HepG2 (cell line): ENCODE measurements at regions not wholly inside any gene's neighbourhood (a gene's known extent, or its start where the extent isn't known, plus 50 kb on each side); places are given as distances from the start of the nearest gene placed in this dataset.

Experiments
- ATAC-seq: fragments of 200-7000 bp; cut with Tn5 transposase; 3 replicates; pipeline ENCODE4 v1.9.1; 2020; ENCODE audit warnings: mild to moderate bottlenecking, moderate library complexity
- BruUV-seq: library from RNA; stranded (reverse); fragments of 400-500 nt; replicated peaks from 2 replicates; lab custom pipeline; 2021; lab: Mats Ljungman, UMichigan
- CTCF ChIA-PET: fragments of 300-600 bp; formaldehyde crosslinking; extraction: SDS; loops from one replicate; lab custom pipeline; 2021; ENCODE audit warnings: low total read pairs, inconsistent platforms, low intra/inter-chr PET ratio; lab: Yijun Ruan, JAX
- POLR2A ChIA-PET: fragments of 350-600 bp; sonication (Branson Sonifier 250); formaldehyde crosslinking; loops from one replicate; lab custom pipeline; 2020; ENCODE audit warnings: antibody characterized with exemption, inconsistent platforms; lab: Yijun Ruan, JAX
- DNase-seq: peaks from one replicate; pipeline ENCODE4 v3.0.0-alpha.2; 2015; ENCODE audit warnings: low spot score
- FAIRE-seq: peaks from 3 replicates; lab custom pipeline; 2011; peaks lifted over from hg19 to GRCh38; lab: Jason Lieb, UNC
- H2AFZ ChIP-seq: one replicate; pipeline ENCODE4 v1.6.1; 2011; ENCODE audit warnings: low read length, inconsistent platforms
- H3K27ac ChIP-seq: fragments of 300-600 bp; 3 replicates; pipeline ENCODE4 v1.8.0; 2011; ENCODE audit warnings: mixed run types, mild to moderate bottlenecking, mixed read lengths, low read length, inconsistent platforms; ENCODE audit not compliant: insufficient read depth; ENCODE audit errors: extremely low read length
- H3K27me3 ChIP-seq, 2 experiments: fragments of 200-600 bp in 1 of 2; 2 replicates in 1 of 2; 3 replicates in 1 of 2; pipeline versions ENCODE4 v1.6.0 to v1.8.0; 2011; ENCODE audit warnings: low read length in 2 of 2, mild to moderate bottlenecking in 2 of 2, moderate library complexity in 2 of 2, inconsistent platforms in 1 of 2; ENCODE audit not compliant: insufficient read depth in 2 of 2, control insufficient read depth in 1 of 2
- H3K36me3 ChIP-seq, 2 experiments: fragments of 200-600 bp in 1 of 2; replicated peaks in 1 of 2; 2 replicates in 1 of 2; 3 replicates in 1 of 2; pipeline versions ENCODE4 v1.5.1 to v1.8.0; 2011; ENCODE audit warnings: low read length in 2 of 2, inconsistent platforms in 1 of 2; ENCODE audit not compliant: insufficient read depth in 2 of 2, control insufficient read depth in 1 of 2
- H3K4me1 ChIP-seq: 2 replicates; pipeline ENCODE4 v1.5.1; 2012; ENCODE audit warnings: low read length, inconsistent platforms; ENCODE audit not compliant: insufficient read depth
- H3K4me2 ChIP-seq: 2 replicates; pipeline ENCODE4 v1.6.0; 2011; ENCODE audit warnings: low read depth, low read length, inconsistent platforms
- H3K4me3 ChIP-seq, 3 experiments: fragments of 200-600 bp in 1 of 3; sonication (generic), shearing (Covaris generic) in 1 of 3; replicated peaks in 1 of 3; 2 replicates each; pipeline ENCODE4 v1.5.1; 2011 to 2016; ENCODE audit warnings: low read length in 3 of 3, inconsistent platforms in 2 of 3, low read depth in 2 of 3, mild to moderate bottlenecking in 2 of 3, control low read depth in 1 of 3, mixed read lengths in 1 of 3; ENCODE audit not compliant: insufficient read depth in 1 of 3
- H3K79me2 ChIP-seq: one replicate; pipeline ENCODE4 v1.6.1; 2011; ENCODE audit warnings: low read length, inconsistent platforms; ENCODE audit not compliant: insufficient read depth
- H3K9ac ChIP-seq: 2 replicates; pipeline ENCODE4 v1.6.0; 2011; ENCODE audit warnings: mild to moderate bottlenecking, low read depth, low read length, inconsistent platforms; ENCODE audit not compliant: insufficient read depth
- H3K9me3 ChIP-seq: 2 replicates; pipeline ENCODE4 v1.5.1; 2012; ENCODE audit warnings: mild to moderate bottlenecking, low read length
- H4K20me1 ChIP-seq: 2 replicates; pipeline ENCODE4 v1.6.0; 2011; ENCODE audit warnings: inconsistent platforms, mild to moderate bottlenecking, low read length, moderate library complexity; ENCODE audit not compliant: insufficient read depth
- ATF6 ChIP-seq: sonication (generic); formaldehyde crosslinking; conservative IDR thresholded peaks from 2 replicates; pipeline ENCODE4 v1.4.0; 2020; ENCODE audit warnings: missing genetic modification reagents
- BHLHE40 ChIP-seq: IDR thresholded peaks from 2 replicates; pipeline ENCODE4 v1.6.1; 2011; ENCODE audit warnings: low read length, improper control_type of control experiment
- ELF4 ChIP-seq: sonication (generic); formaldehyde crosslinking; IDR thresholded peaks from 2 replicates; pipeline ENCODE4 v1.5.0; 2020; ENCODE audit warnings: missing genetic modification reagents, mild to moderate bottlenecking, moderate library complexity, borderline replicate concordance
- FOXP1 ChIP-seq, 2 experiments: fragments of 450-650 bp in 1 of 2; IDR thresholded peaks; 2 replicates each; pipeline ENCODE4 v1.6.1; 2017 to 2018; ENCODE audit warnings: antibody characterized with exemption in 1 of 2
- KDM1A ChIP-seq: IDR thresholded peaks from 2 replicates; pipeline ENCODE4 v1.6.1; 2016; ENCODE audit warnings: missing compliant biosample characterization
- KDM5A ChIP-seq: fragments of 200-600 bp; sonication (generic); IDR thresholded peaks from 2 replicates; pipeline ENCODE4 v1.7.0; 2018; ENCODE audit warnings: antibody characterized with exemption, mild to moderate bottlenecking, low read length, borderline replicate concordance
- NCOR1 ChIP-seq: fragments of 200-600 bp; sonication (generic); IDR thresholded peaks from 2 replicates; pipeline ENCODE4 v1.7.0; 2017; ENCODE audit warnings: antibody characterized with exemption, low read length, borderline replicate concordance
- SMAD9 ChIP-seq: sonication (generic); formaldehyde crosslinking; IDR thresholded peaks from 2 replicates; pipeline ENCODE4 v1.5.1; 2020; ENCODE audit warnings: mild to moderate bottlenecking, missing genetic modification reagents
- SYNCRIP ChIP-seq: fragments of 200-400 bp; formaldehyde crosslinking; IDR thresholded peaks from 2 replicates; pipeline ENCODE4 v1.6.1; 2018; ENCODE audit warnings: mild to moderate bottlenecking, low read depth, low read length; ENCODE audit not compliant: insufficient read depth
- TARDBP ChIP-seq: sonication (generic); formaldehyde crosslinking; IDR thresholded peaks from 2 replicates; pipeline ENCODE4 v1.8.0; 2022; ENCODE audit warnings: mild to moderate bottlenecking, missing genetic modification reagents
- XRCC5 ChIP-seq: fragments of 200-400 bp; formaldehyde crosslinking; optimal IDR thresholded peaks from 2 replicates; pipeline ENCODE3; 2017; ENCODE audit warnings: mild to moderate bottlenecking, low read length
- ZBTB3 ChIP-seq: sonication (generic); formaldehyde crosslinking; IDR thresholded peaks from 2 replicates; pipeline ENCODE4 v1.4.0; 2020; ENCODE audit warnings: low read depth, mild to moderate bottlenecking, moderate library complexity, missing genetic modification reagents, borderline replicate concordance
- ZNF33A ChIP-seq: sonication (generic); formaldehyde crosslinking; IDR thresholded peaks from 2 replicates; pipeline ENCODE4 v1.5.1; 2020; ENCODE audit warnings: missing genetic modification reagents, mild to moderate bottlenecking, moderate library complexity, borderline replicate concordance
- ZNF44 ChIP-seq: sonication (generic); formaldehyde crosslinking; IDR thresholded peaks from 2 replicates; pipeline ENCODE4 v1.5.1; 2020; ENCODE audit warnings: mild to moderate bottlenecking, missing genetic modification reagents
- ZNF678 ChIP-seq: sonication (generic); formaldehyde crosslinking; IDR thresholded peaks from 2 replicates; pipeline ENCODE4 v1.4.0; 2020; ENCODE audit warnings: mild to moderate bottlenecking, missing genetic modification reagents
- WGBS: methylation state at CpG from one replicate; pipeline ENCODE4 v1.1.6; 2017; ENCODE audit warnings: low lambda C conversion rate; 5-methylcytosine and 5-hydroxymethylcytosine counted together
- in situ Hi-C: cut with HindIII; loops from 2 replicates; pipeline ENCODE4 v1.10.0; 2017; ENCODE audit warnings: low pct_unique_long_range_greater_than_20kb; ENCODE audit not compliant: extremely low pct_ligation_motif_present
- intact Hi-C: fragments of 100-400 bp; cut with micrococcal nuclease; formaldehyde crosslinking; loops from one replicate; pipeline ENCODE4 v1.10.0; 2022; ENCODE audit not compliant: unreplicated experiment
- TF ChIP-seq, protein P1 (sequence below): sonication (generic); formaldehyde crosslinking; IDR thresholded peaks from 2 replicates; pipeline ENCODE4 v1.4.0; 2020; ENCODE audit warnings: mild to moderate bottlenecking, missing genetic modification reagents
- TF ChIP-seq, protein P2 (sequence below): IDR thresholded peaks from 2 replicates; pipeline ENCODE4 v1.6.1; 2016; ENCODE audit warnings: low read depth, control low read depth

GRCh38 chr5:6873359-6873758 is 160.1 kb downstream of the TENT4A start (continued):
- TF ChIP-seq, protein P1, sequence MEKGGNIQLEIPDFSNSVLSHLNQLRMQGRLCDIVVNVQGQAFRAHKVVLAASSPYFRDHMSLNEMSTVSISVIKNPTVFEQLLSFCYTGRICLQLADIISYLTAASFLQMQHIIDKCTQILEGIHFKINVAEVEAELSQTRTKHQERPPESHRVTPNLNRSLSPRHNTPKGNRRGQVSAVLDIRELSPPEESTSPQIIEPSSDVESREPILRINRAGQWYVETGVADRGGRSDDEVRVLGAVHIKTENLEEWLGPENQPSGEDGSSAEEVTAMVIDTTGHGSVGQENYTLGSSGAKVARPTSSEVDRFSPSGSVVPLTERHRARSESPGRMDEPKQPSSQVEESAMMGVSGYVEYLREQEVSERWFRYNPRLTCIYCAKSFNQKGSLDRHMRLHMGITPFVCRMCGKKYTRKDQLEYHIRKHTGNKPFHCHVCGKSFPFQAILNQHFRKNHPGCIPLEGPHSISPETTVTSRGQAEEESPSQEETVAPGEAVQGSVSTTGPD (CRISPR knock-in tag): no peak
- TF ChIP-seq FOXP1 (IDR thresholded peaks at IDR 0.05) (no peak), FOXP1 (CRISPR knock-in tag; IDR thresholded peaks at IDR 0.05) (0 out of 2 replicates have a peak, but pooled peaks have one; percentile 41), NCOR1 (0 out of 2 replicates have a peak, but pooled peaks have one; percentile 24), BHLHE40 (peak; percentile 44; the same call in 1 of the 2 replicates)

- H3K9me3 ChIP-seq: no peaks in the 10 kb centered on the region
- BruUV-seq: no TSS peak
- in situ Hi-C loops: no loop called here
- FAIRE-seq (no peak), ATAC-seq (no peak), DNase-seq (no peak)
- 64% methylated on average over 5 of the region's 6 CpGs for WGBS
- no peak overlapping the region for H3K9ac ChIP-seq
- H4K20me1 ChIP-seq: no peaks in the 10 kb centered on the region
- no peak overlapping the region for H2AFZ ChIP-seq
- ChIA-PET POLR2A (no interaction called here), CTCF (no interaction called here)
- H3K36me3 ChIP-seq: no peaks in the 10 kb centered on the region
- no peaks in the 10 kb centered on the region for H3K79me2 ChIP-seq
- intact Hi-C loops: no loop called here
- no peaks in the 10 kb centered on the region; a peak in 1 of 5 replicates for H3K27me3 ChIP-seq
- H3K4me1 ChIP-seq: peaks cover 25% of the 10 kb centered on the region
- no peak overlapping the region for H3K27ac ChIP-seq
- no peak overlapping the region for H3K4me2 ChIP-seq
- no peak overlapping the region for H3K4me3 ChIP-seq
- no peak for TF ChIP-seq ZBTB3 (CRISPR knock-in tag)
- TF ChIP-seq TARDBP (CRISPR knock-in tag): no peak
- no peak for TF ChIP-seq ZNF33A
- TF ChIP-seq ELF4 (CRISPR knock-in tag): no peak
- TF ChIP-seq ZNF678: no peak
- TF ChIP-seq SYNCRIP: no peak
- no peak for TF ChIP-seq KDM5A
- no peak for TF ChIP-seq KDM1A (CRISPR knock-in tag)
- TF ChIP-seq, protein P2, sequence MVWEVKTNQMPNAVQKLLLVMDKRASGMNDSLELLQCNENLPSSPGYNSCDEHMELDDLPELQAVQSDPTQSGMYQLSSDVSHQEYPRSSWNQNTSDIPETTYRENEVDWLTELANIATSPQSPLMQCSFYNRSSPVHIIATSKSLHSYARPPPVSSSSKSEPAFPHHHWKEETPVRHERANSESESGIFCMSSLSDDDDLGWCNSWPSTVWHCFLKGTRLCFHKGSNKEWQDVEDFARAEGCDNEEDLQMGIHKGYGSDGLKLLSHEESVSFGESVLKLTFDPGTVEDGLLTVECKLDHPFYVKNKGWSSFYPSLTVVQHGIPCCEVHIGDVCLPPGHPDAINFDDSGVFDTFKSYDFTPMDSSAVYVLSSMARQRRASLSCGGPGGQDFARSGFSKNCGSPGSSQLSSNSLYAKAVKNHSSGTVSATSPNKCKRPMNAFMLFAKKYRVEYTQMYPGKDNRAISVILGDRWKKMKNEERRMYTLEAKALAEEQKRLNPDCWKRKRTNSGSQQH: no peak
- TF ChIP-seq XRCC5: no peak
- no peak for TF ChIP-seq ATF6 (CRISPR knock-in tag)
- TF ChIP-seq ZNF44 (CRISPR knock-in tag): no peak
- no peak for TF ChIP-seq SMAD9 (CRISPR knock-in tag)
These were observed 162.1 kb downstream of the TENT4A start for GRCh38 chr5:6875376-6875775.
